Endodermal cell (in vitro differentiated cells): ENCODE measurements at regions not wholly inside any gene's neighbourhood (a gene's known extent, or its start where the extent isn't known, plus 50 kb on each side); places are given as distances from the start of the nearest gene placed in this dataset.

Experiments used
- DNase-seq: peaks from one replicate; pipeline ENCODE4 v3.0.0-alpha.2; 2017
- H3K27ac ChIP-seq: 2 replicates; pipeline ENCODE4 v1.5.1; 2013; ENCODE audit warnings: mild to moderate bottlenecking, low read depth, low read length, moderate library complexity
- H3K27me3 ChIP-seq: 2 replicates; pipeline ENCODE4 v1.6.1; 2013; ENCODE audit warnings: mild to moderate bottlenecking, low read length, moderate library complexity; ENCODE audit not compliant: insufficient read depth, control insufficient read depth, poor library complexity, severe bottlenecking
- H3K36me3 ChIP-seq: 2 replicates; pipeline ENCODE4 v1.7.0; 2013; ENCODE audit warnings: mild to moderate bottlenecking, low read length, moderate library complexity; ENCODE audit not compliant: control insufficient read depth, insufficient read depth
- H3K4me1 ChIP-seq: one replicate; pipeline ENCODE4 v1.7.0; 2013; ENCODE audit warnings: low read length; ENCODE audit not compliant: control insufficient read depth, insufficient read depth
- H3K4me3 ChIP-seq: 2 replicates; pipeline ENCODE4 v1.5.1; 2013; ENCODE audit warnings: mild to moderate bottlenecking, low read length, moderate library complexity
- H3K9ac ChIP-seq: 2 replicates; pipeline ENCODE4 v1.6.1; 2013; ENCODE audit warnings: mild to moderate bottlenecking, low read length, moderate library complexity; ENCODE audit not compliant: poor library complexity, severe bottlenecking; ENCODE audit errors: extremely low read depth
- H3K9me3 ChIP-seq: 2 replicates; pipeline ENCODE4 v1.6.1; 2013; ENCODE audit warnings: mild to moderate bottlenecking, low read length, moderate library complexity; ENCODE audit not compliant: control insufficient read depth
- H3K27ac Mint-ChIP-seq: 2 replicates; pipeline ENCODE4 v1.8.0; 2020; ENCODE audit warnings: mixed read lengths
- H3K27me3 Mint-ChIP-seq: 2 replicates; pipeline ENCODE4 v1.8.0; 2021; ENCODE audit warnings: mild to moderate bottlenecking, mixed read lengths; ENCODE audit not compliant: insufficient read depth
- H3K36me3 Mint-ChIP-seq: 2 replicates; pipeline ENCODE4 v1.8.0; 2020; ENCODE audit warnings: low read depth, mixed read lengths
- H3K4me1 Mint-ChIP-seq: 2 replicates; pipeline ENCODE4 v1.8.0; 2020; ENCODE audit warnings: mixed read lengths
- H3K4me3 Mint-ChIP-seq: 2 replicates; pipeline ENCODE4 v1.8.0; 2020; ENCODE audit warnings: mild to moderate bottlenecking, moderate library complexity, mixed read lengths
- H3K9me3 Mint-ChIP-seq: 2 replicates; pipeline ENCODE4 v1.8.0; 2020; ENCODE audit warnings: mild to moderate bottlenecking, mixed read lengths
- WGBS, 2 experiments: methylation state at CpG; one replicate each; pipeline versions ENCODE4 v1.1.5 to v1.1.7; 2013; ENCODE audit warnings: missing lambda C conversion rate in 2 of 2, mixed read lengths in 1 of 2; ENCODE audit not compliant: insufficient coverage in 1 of 2, insufficient read length in 1 of 2; 5-methylcytosine and 5-hydroxymethylcytosine counted together
- TF ChIP-seq, protein P1 (sequence below): fragments of 200-600 bp; sonication (generic); conservative IDR thresholded peaks from 2 replicates; pipeline ENCODE4 v1.5.0; 2021; ENCODE audit warnings: antibody characterized with exemption, mild to moderate bottlenecking

DNA sequence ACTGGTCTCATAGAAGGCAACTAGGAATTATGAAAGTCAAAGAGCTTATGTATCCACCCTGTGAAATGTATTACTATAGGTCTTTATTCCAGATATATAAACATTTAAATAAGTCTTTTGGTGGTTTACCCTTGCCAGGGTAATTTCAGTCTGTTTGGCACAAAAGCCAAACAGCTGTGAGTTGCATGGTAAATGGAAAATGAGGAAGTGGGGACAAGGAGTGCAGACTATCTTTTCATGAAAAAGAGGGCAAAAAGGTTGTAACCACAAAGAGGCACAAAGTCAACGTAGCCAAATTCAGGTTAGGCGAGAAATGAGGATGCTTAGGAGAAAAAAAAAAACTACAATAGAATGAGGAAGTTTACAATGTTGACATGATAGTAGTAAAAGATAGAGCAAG lies 492.3 kb upstream of the PRMT6 start:
- Histone ChIP-seq H3K27me3 (no peaks in the 10 kb centered on the region), H3K9ac (no peak overlapping the region), H3K36me3 (no peaks in the 10 kb centered on the region), H3K4me1 (no peaks in the 10 kb centered on the region), H3K4me3 (no peak overlapping the region), H3K9me3 (no peaks in the 10 kb centered on the region), H3K27ac (no peak overlapping the region)
- 87 to 100% methylated on average over 2 of the region's 2 CpGs for WGBS, 2 experiments
- peaks cover 4% of the 10 kb centered on the region for H3K9me3 Mint-ChIP-seq
- H3K27me3 Mint-ChIP-seq, result peaks cover 3% of the 10 kb centered on the region
- H3K4me1 Mint-ChIP-seq, result peaks cover 13% of the 10 kb centered on the region
- H3K36me3 Mint-ChIP-seq, result no peaks in the 10 kb centered on the region
- no peak overlapping the region for H3K4me3 Mint-ChIP-seq
- no peak overlapping the region for H3K27ac Mint-ChIP-seq
- TF ChIP-seq, protein P1, sequence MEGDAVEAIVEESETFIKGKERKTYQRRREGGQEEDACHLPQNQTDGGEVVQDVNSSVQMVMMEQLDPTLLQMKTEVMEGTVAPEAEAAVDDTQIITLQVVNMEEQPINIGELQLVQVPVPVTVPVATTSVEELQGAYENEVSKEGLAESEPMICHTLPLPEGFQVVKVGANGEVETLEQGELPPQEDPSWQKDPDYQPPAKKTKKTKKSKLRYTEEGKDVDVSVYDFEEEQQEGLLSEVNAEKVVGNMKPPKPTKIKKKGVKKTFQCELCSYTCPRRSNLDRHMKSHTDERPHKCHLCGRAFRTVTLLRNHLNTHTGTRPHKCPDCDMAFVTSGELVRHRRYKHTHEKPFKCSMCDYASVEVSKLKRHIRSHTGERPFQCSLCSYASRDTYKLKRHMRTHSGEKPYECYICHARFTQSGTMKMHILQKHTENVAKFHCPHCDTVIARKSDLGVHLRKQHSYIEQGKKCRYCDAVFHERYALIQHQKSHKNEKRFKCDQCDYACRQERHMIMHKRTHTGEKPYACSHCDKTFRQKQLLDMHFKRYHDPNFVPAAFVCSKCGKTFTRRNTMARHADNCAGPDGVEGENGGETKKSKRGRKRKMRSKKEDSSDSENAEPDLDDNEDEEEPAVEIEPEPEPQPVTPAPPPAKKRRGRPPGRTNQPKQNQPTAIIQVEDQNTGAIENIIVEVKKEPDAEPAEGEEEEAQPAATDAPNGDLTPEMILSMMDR, result no peak
- no peak for DNase-seq

- Histone ChIP-seq H3K27ac (no peak overlapping the region), H3K9ac (no peak overlapping the region), H3K9me3 (no peaks in the 10 kb centered on the region), H3K27me3 (no peaks in the 10 kb centered on the region), H3K36me3 (no peaks in the 10 kb centered on the region), H3K4me1 (no peaks in the 10 kb centered on the region), H3K4me3 (no peak overlapping the region)
- H3K9me3 Mint-ChIP-seq, result no peaks in the 10 kb centered on the region
- H3K4me1 Mint-ChIP-seq, result peaks cover 17% of the 10 kb centered on the region
- WGBS, 2 experiments, result 93 to 100% methylated on average over 1 to 6 of the region's 6 CpGs
- no peak for DNase-seq
- no peaks in the 10 kb centered on the region for H3K27me3 Mint-ChIP-seq
- no peak overlapping the region for H3K4me3 Mint-ChIP-seq
- TF ChIP-seq, protein P1, result no peak
- no peaks in the 10 kb centered on the region for H3K36me3 Mint-ChIP-seq
- H3K27ac Mint-ChIP-seq, result no peak overlapping the region
Measured at GRCh38 chr1:106568201-106568974, 488.1 kb upstream of the PRMT6 start.

- Histone ChIP-seq H3K36me3 (no peaks in the 10 kb centered on the region), H3K4me3 (no peak overlapping the region), H3K9me3 (no peaks in the 10 kb centered on the region), H3K9ac (no peak overlapping the region), H3K4me1 (no peaks in the 10 kb centered on the region), H3K27me3 (no peaks in the 10 kb centered on the region), H3K27ac (no peak overlapping the region)
- TF ChIP-seq, protein P1, result no peak
- no peak overlapping the region for H3K4me3 Mint-ChIP-seq
- H3K9me3 Mint-ChIP-seq, result no peaks in the 10 kb centered on the region
- DNase-seq, result no peak
- no peaks in the 10 kb centered on the region for H3K27me3 Mint-ChIP-seq
- peaks cover 4% of the 10 kb centered on the region for H3K4me1 Mint-ChIP-seq
- WGBS, 2 experiments, result 93 to 100% methylated on average over 3 to 4 of the region's 4 CpGs
- H3K36me3 Mint-ChIP-seq, result no peaks in the 10 kb centered on the region
- no peak overlapping the region for H3K27ac Mint-ChIP-seq
Measured at GRCh38 chr1:106571109-106571508, 485.4 kb upstream of the PRMT6 start.
